HG03378 (cell line): ENCODE measurements at regions not wholly inside any gene's neighbourhood (a gene's known extent, or its start where the extent isn't known, plus 50 kb on each side); places are given as distances from the start of the nearest gene placed in this dataset.

Experiments used
- ATAC-seq: cut with Tn5 transposase; IDR thresholded peaks from one replicate; pipeline ENCODE4 v1.9.1; 2021; ENCODE audit warnings: mild to moderate bottlenecking, moderate library complexity; ENCODE audit not compliant: unreplicated experiment

- no peak for ATAC-seq
Observed at GRCh38 chr10:131781791-131782190, 119.0 kb upstream of the PPP2R2D start.

- no peak for ATAC-seq
Observed at GRCh38 chr10:131784363-131785120, 116.3 kb upstream of the PPP2R2D start.

GRCh38 chr10:131785121-131785460 is 115.7 kb upstream of the PPP2R2D start:
- ATAC-seq, result no peak

GRCh38 chr10:131786756-131787605 is 113.8 kb upstream of the PPP2R2D start:
- ATAC-seq, result no peak

- no peak for ATAC-seq
Observed at GRCh38 chr10:131787961-131788360, 112.8 kb upstream of the PPP2R2D start.

GRCh38 chr10:131788386-131788785 is 112.4 kb upstream of the PPP2R2D start:
- ATAC-seq, result no peak

GRCh38 chr10:131789516-131789915 is 111.3 kb upstream of the PPP2R2D start:
- ATAC-seq, result no peak

- ATAC-seq, result no peak
Observed at GRCh38 chr10:131790021-131790420, 110.8 kb upstream of the PPP2R2D start.

- no peak for ATAC-seq
Observed at GRCh38 chr10:131792011-131792651, 108.7 kb upstream of the PPP2R2D start.

- no peak for ATAC-seq
Observed at GRCh38 chr10:131792809-131793208, 108.0 kb upstream of the PPP2R2D start.

GRCh38 chr10:131795761-131796160 is 105.0 kb upstream of the PPP2R2D start:
- no peak for ATAC-seq

GRCh38 chr10:131797626-131798025 is 103.2 kb upstream of the PPP2R2D start:
- no peak for ATAC-seq

- no peak for ATAC-seq
Observed at GRCh38 chr10:131799429-131799828, 101.4 kb upstream of the PPP2R2D start.

- ATAC-seq, result no peak
Observed at GRCh38 chr10:131802156-131802915, 98.5 kb upstream of the PPP2R2D start.

- no peak for ATAC-seq
Observed at GRCh38 chr10:131802996-131803395, 97.8 kb upstream of the PPP2R2D start.

- ATAC-seq, result no peak
Observed at GRCh38 chr10:131803860-131804425, 96.9 kb upstream of the PPP2R2D start.

GRCh38 chr10:131804551-131805295 is 96.1 kb upstream of the PPP2R2D start:
- no peak for ATAC-seq

- no peak for ATAC-seq
Observed at GRCh38 chr10:131805696-131806095, 95.1 kb upstream of the PPP2R2D start.

- ATAC-seq, result no peak
Observed at GRCh38 chr10:131806146-131806545, 94.7 kb upstream of the PPP2R2D start.
